ENCODE measurements at regions not wholly inside any gene's neighbourhood (a gene's known extent, or its start where the extent isn't known, plus 50 kb on each side); places are given as distances from the start of the nearest gene placed in this dataset.

DNA sequence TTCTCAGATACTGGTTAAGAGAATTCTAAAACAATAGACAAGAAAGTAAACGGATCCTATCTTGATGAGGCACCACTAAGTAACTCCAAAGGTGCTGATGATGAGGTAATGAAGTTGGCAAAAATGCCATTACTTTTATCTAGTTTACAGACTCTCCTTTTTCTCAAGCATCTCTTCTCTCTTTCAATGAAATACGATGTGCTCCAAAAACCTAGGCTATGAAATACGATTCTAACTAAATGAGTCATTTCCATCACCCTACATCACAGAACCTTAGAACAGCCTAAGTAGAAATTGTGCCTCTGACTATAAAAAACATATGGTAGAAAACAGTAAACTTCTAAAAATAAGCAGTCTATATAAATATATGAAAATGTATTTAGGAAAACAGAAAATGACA is 58.9 kb upstream of the ARHGAP32 start:
- no peaks in the 10 kb centered on the region for H3K36me3 ChIP-seq (ENCODE audit: control insufficient read depth, insufficient read depth, low read length)
- H3K27me3 ChIP-seq (replicated peaks; ENCODE audit: control insufficient read depth, insufficient read depth, low read length), result no peaks in the 10 kb centered on the region
- DNase-seq (ENCODE audit: extremely low read depth, insufficient read length), result no peak
- no peak overlapping the region for H3K4me3 ChIP-seq (replicated peaks; ENCODE audit: low read depth, low read length)
- TF ChIP-seq, protein P1, sequence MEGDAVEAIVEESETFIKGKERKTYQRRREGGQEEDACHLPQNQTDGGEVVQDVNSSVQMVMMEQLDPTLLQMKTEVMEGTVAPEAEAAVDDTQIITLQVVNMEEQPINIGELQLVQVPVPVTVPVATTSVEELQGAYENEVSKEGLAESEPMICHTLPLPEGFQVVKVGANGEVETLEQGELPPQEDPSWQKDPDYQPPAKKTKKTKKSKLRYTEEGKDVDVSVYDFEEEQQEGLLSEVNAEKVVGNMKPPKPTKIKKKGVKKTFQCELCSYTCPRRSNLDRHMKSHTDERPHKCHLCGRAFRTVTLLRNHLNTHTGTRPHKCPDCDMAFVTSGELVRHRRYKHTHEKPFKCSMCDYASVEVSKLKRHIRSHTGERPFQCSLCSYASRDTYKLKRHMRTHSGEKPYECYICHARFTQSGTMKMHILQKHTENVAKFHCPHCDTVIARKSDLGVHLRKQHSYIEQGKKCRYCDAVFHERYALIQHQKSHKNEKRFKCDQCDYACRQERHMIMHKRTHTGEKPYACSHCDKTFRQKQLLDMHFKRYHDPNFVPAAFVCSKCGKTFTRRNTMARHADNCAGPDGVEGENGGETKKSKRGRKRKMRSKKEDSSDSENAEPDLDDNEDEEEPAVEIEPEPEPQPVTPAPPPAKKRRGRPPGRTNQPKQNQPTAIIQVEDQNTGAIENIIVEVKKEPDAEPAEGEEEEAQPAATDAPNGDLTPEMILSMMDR (IDR thresholded peaks at IDR 0.05; ENCODE audit: insufficient read depth, low read length, poor library complexity, severe bottlenecking), result no peak

DNA sequence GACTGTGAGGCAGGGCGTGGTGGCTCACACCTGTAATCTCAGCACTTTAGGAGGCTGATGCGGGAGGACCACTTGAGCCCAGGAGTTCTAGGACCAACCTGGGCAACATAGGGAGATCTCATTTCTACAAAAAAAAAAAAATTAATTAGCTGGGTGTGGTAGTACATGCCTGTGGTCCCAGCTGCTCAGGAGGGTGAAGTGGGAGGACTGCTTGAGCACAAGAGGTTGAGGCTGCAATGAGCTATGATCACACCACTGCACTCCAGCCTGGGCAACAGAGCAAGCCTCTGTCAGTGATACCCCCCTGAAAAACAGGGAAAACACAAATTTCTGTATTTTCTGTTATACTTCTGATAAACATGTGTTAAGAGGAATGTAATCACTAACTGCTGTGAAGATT is 57.8 kb upstream of the ARHGAP32 start:
- Histone ChIP-seq H3K27me3 (replicated peaks; ENCODE audit: control insufficient read depth, insufficient read depth, low read length) (no peaks in the 10 kb centered on the region), H3K4me3 (replicated peaks; ENCODE audit: low read depth, low read length) (no peak overlapping the region), H3K36me3 (ENCODE audit: control insufficient read depth, insufficient read depth, low read length) (no peaks in the 10 kb centered on the region)
- no peak for DNase-seq (ENCODE audit: extremely low read depth, insufficient read length)
- TF ChIP-seq, protein P1 (IDR thresholded peaks at IDR 0.05; ENCODE audit: insufficient read depth, low read length, poor library complexity, severe bottlenecking), result no peak

DNA sequence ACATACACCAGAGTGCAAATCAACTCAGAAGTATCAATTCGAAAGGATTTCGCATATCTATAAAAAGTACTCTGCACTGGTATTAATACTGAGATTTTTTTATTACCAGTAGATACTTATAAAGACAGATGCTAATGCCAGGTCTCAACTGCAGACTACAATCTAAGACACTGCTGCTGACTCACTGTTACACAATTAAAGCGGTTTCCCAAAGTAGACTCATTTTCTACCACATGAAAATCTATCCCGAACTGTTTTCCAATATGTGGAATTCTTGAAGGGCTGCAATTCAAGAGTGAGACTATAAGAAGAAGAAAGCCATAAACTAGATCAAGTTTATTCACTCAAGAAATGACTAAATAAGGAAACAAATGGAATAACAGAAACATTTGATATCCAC is 57.2 kb upstream of the ARHGAP32 start:
- no peak overlapping the region for H3K4me3 ChIP-seq (replicated peaks; ENCODE audit: low read depth, low read length)
- TF ChIP-seq, protein P1 (IDR thresholded peaks at IDR 0.05; ENCODE audit: insufficient read depth, low read length, poor library complexity, severe bottlenecking), result no peak
- no peak for DNase-seq (ENCODE audit: extremely low read depth, insufficient read length)
- no peaks in the 10 kb centered on the region for H3K36me3 ChIP-seq (ENCODE audit: control insufficient read depth, insufficient read depth, low read length)
- no peaks in the 10 kb centered on the region for H3K27me3 ChIP-seq (replicated peaks; ENCODE audit: control insufficient read depth, insufficient read depth, low read length)

DNA sequence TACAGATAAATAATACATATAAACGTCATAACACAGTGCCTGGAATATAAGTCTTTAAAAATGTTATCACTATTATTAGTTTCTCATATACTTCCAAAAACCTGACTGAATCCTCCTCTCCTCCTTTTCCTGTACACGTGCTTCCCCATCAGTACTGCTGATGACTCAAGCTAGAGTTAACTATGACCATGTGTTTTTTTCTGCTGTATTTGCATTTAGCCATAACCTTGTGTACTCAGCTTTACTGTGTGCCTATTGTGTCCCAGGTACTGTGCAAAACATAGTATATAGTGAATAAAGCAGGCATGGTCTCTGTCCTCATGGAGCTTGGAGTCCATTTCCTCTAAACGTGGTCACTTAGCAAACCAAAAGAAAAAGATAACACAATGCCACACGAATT is 56.5 kb upstream of the ARHGAP32 start:
- TF ChIP-seq, protein P1 (IDR thresholded peaks at IDR 0.05; ENCODE audit: insufficient read depth, low read length, poor library complexity, severe bottlenecking), result no peak
- no peak for DNase-seq (ENCODE audit: extremely low read depth, insufficient read length)
- no peak overlapping the region for H3K4me3 ChIP-seq (replicated peaks; ENCODE audit: low read depth, low read length)
- no peaks in the 10 kb centered on the region for H3K36me3 ChIP-seq (ENCODE audit: control insufficient read depth, insufficient read depth, low read length)
- H3K27me3 ChIP-seq (replicated peaks; ENCODE audit: control insufficient read depth, insufficient read depth, low read length), result no peaks in the 10 kb centered on the region

DNA sequence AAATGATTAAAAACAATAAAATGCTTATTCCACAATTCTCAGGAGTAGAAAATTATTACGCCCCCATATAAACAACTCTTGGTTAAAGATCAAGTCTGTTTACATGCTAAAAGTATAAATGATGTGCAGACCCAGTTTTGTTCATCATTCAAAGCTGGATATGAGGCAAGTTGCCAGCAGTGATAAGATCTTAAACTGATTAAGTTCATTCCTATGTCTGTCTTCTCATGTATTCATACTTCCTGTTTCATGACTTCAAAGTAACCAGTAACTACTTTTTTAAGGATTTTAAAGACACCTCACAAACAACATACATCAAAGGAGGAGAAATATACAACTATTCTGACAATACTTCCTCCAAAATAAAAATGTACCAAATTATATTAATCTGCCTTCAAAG is 55.0 kb upstream of the ARHGAP32 start:
- DNase-seq (ENCODE audit: extremely low read depth, insufficient read length), result no peak
- TF ChIP-seq, protein P1 (IDR thresholded peaks at IDR 0.05; ENCODE audit: insufficient read depth, low read length, poor library complexity, severe bottlenecking), result no peak
- Histone ChIP-seq H3K36me3 (ENCODE audit: control insufficient read depth, insufficient read depth, low read length) (no peaks in the 10 kb centered on the region), H3K27me3 (replicated peaks; ENCODE audit: control insufficient read depth, insufficient read depth, low read length) (no peaks in the 10 kb centered on the region), H3K4me3 (replicated peaks; ENCODE audit: low read depth, low read length) (no peak overlapping the region)

DNA sequence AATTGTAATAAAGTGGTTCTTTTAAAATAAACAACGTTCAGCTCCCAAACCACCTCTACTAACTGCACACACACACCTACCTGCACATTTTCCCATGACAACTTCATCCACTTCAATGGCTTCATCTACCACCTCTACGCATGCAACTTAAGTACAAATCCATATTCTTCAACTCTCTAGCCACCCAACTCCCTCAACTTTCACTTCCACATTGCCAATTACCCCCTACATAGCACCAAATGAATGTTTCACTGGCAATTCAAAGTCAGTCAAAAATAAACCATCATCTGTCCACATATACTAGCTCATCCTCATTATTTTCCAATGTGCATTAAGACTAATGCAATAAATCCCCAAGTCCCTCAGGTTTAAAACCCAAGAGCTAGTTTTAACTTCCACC is 50.7 kb upstream of the ARHGAP32 start:
- TF ChIP-seq, protein P1 (IDR thresholded peaks at IDR 0.05; ENCODE audit: insufficient read depth, low read length, poor library complexity, severe bottlenecking), result no peak
- no peak overlapping the region for H3K4me3 ChIP-seq (replicated peaks; ENCODE audit: low read depth, low read length)
- no peak for DNase-seq (ENCODE audit: extremely low read depth, insufficient read length)
- H3K36me3 ChIP-seq (ENCODE audit: control insufficient read depth, insufficient read depth, low read length), result no peaks in the 10 kb centered on the region
- no peaks in the 10 kb centered on the region for H3K27me3 ChIP-seq (replicated peaks; ENCODE audit: control insufficient read depth, insufficient read depth, low read length)
